ENCODE measurements at regions not wholly inside any gene's neighbourhood (a gene's known extent, or its start where the extent isn't known, plus 50 kb on each side); places are given as distances from the start of the nearest gene placed in this dataset.

GRCh38 chr11:116175707-116176106 lies 597.1 kb downstream of the BUD13 start:
- TF ChIP-seq TAF1 (IDR thresholded peaks at IDR 0.05; ENCODE audit: low read depth) (no peak), EZH2 (IDR thresholded peaks at IDR 0.05; ENCODE audit: borderline replicate concordance, insufficient read depth, low read length, poor library complexity, severe bottlenecking) (no peak), POLR2AphosphoS5 (IDR thresholded peaks at IDR 0.05) (peak; percentile 11), CTCF (IDR thresholded peaks at IDR 0.05; ENCODE audit: poor library complexity, severe bottlenecking) (no peak), RAD21 (conservative IDR thresholded peaks at IDR 0.05) (peak; percentile 12), EP300 (conservative IDR thresholded peaks at IDR 0.05; ENCODE audit: poor library complexity, severe bottlenecking) (no peak), REST (IDR thresholded peaks at IDR 0.05; ENCODE audit: borderline replicate concordance) (no peak), MXI1 (conservative IDR thresholded peaks at IDR 0.05; ENCODE audit: poor library complexity, severe bottlenecking) (no peak), SMC3 (conservative IDR thresholded peaks at IDR 0.05; ENCODE audit: poor library complexity) (no peak)

Measured in neural cell (in vitro differentiated cells).